GM13977 (cell line): ENCODE measurements at regions not wholly inside any gene's neighbourhood (a gene's known extent, or its start where the extent isn't known, plus 50 kb on each side); places are given as distances from the start of the nearest gene placed in this dataset.

Experiments used
- DNase-seq: peaks from one replicate; pipeline ENCODE4 v3.0.0; 2012; ENCODE audit warnings: low spot score
- CTCF ChIP-seq: IDR thresholded peaks from 2 replicates; pipeline ENCODE4 v1.5.1; 2012; ENCODE audit warnings: mild to moderate bottlenecking, control low read depth; ENCODE audit not compliant: insufficient read depth; ENCODE audit errors: extremely low read depth, missing control alignments
- in situ Hi-C: fragments of 300-500 bp; cut with MboI; formaldehyde crosslinking; loops from one replicate; pipeline ENCODE4 v1.12.0; 2022; ENCODE audit warnings: low sequenced_read_pairs, low pct_unique_long_range_greater_than_20kb, mixed read lengths, inconsistent platforms; ENCODE audit not compliant: unreplicated experiment

DNA sequence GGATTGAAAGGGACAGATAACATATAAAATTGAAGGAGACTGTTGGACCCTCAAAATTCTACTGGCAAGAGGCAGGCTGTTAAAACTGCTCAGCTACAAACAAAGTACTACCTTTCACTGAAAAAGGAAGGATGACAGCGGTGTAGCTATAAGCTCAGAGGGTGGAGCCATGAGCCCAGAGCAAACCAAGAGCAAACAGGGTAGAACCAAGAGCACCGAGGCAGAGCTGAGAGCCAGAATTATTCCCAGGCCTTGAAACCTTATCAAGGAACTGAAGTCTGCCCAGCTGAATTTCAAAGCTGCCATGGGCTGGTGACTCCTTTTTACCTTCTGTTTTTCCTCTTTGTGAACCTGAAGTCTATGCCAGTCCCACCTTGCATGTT lies 74.7 kb upstream of the SLC4A11 start:
- TF ChIP-seq CTCF = no peak
- no peak for DNase-seq
- in situ Hi-C loops = no loop called here

- in situ Hi-C loops = no loop called here
- TF ChIP-seq CTCF = no peak
- no peak for DNase-seq
Observed at GRCh38 chr20:3312940-3313682, 74.1 kb upstream of the SLC4A11 start.

GRCh38 chr20:3311623-3312022 lies 72.6 kb upstream of the SLC4A11 start:
- in situ Hi-C loops = no loop called here
- no peak for DNase-seq
- no peak for TF ChIP-seq CTCF

GRCh38 chr20:3309226-3309625 lies 70.2 kb upstream of the SLC4A11 start:
- no peak for TF ChIP-seq CTCF
- DNase-seq = no peak
- in situ Hi-C loops = no loop called here

- in situ Hi-C loops = no loop called here
Observed at GRCh38 chr20:3307725-3308124, 68.7 kb upstream of the SLC4A11 start.

GRCh38 chr20:3307078-3307477 lies 68.1 kb upstream of the SLC4A11 start:
- no peak for DNase-seq
- no peak for TF ChIP-seq CTCF
- in situ Hi-C loops = no loop called here

More at GRCh38 chr20:3307725-3308124, 68.7 kb upstream of the SLC4A11 start:
- no peak for TF ChIP-seq CTCF
- no peak for DNase-seq
